Activated CD8-positive, alpha-beta memory T cell treated with anti-CD3 and anti-CD28 coated beads for 36 hours (primary cell): ENCODE measurements at regions not wholly inside any gene's neighbourhood (a gene's known extent, or its start where the extent isn't known, plus 50 kb on each side); places are given as distances from the start of the nearest gene placed in this dataset.

Source experiments
- CTCF ChIA-PET: fragments of 350-600 bp; sonication (Branson Sonifier 250); formaldehyde crosslinking; loops from one replicate; lab custom pipeline; 2021; ENCODE audit warnings: antibody characterized with exemption; lab: Charles Lee
- POLR2A ChIA-PET: fragments of 350-600 bp; sonication (Branson Sonifier 250); formaldehyde crosslinking; loops from one replicate; lab custom pipeline; 2021; ENCODE audit warnings: antibody characterized with exemption; lab: Charles Lee

- POLR2A ChIA-PET, result no interaction called here
- CTCF ChIA-PET, result no interaction called here
These were observed 116.9 kb upstream of the HDAC4 start for GRCh38 chr2:239517686-239518085.

GRCh38 chr2:239516954-239517305 is 116.1 kb upstream of the HDAC4 start:
- POLR2A ChIA-PET, result no interaction called here

DNA sequence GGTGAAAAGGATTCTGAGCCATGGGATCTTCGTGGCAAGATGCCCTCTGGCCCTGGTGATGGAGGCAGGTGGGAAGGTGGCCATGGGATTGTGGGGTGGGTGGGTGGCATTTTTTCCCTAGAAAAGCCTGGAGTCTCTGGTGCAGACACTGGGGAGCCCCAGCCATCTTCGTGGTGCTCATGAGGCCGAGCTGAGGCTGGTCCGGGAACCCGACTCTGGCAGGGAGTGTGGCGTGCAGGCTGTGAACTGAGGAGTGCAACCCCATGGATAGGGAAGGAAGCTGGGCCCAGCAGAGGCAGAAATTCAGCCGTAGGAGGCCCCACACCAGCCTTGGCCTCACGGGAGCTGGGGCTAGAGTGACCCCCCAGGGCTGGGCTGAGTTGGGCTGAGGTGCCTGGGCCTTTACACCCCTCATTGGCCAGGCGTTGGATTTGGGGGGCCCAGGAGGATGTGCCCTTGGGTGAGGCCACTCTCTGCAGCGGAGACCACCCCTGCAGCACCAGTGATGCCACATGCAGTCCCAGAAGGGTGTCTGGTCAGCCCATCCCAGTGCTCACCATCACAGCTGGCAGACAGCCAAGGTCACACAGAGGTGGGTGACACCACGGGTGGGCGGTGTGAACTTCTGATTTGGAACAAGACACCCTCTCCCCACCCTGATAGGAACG is 115.6 kb upstream of the HDAC4 start:
- POLR2A ChIA-PET, result no interaction called here
- CTCF ChIA-PET, result no interaction called here

More at GRCh38 chr2:239516954-239517305, 116.1 kb upstream of the HDAC4 start:
- CTCF ChIA-PET, result no interaction called here

DNA sequence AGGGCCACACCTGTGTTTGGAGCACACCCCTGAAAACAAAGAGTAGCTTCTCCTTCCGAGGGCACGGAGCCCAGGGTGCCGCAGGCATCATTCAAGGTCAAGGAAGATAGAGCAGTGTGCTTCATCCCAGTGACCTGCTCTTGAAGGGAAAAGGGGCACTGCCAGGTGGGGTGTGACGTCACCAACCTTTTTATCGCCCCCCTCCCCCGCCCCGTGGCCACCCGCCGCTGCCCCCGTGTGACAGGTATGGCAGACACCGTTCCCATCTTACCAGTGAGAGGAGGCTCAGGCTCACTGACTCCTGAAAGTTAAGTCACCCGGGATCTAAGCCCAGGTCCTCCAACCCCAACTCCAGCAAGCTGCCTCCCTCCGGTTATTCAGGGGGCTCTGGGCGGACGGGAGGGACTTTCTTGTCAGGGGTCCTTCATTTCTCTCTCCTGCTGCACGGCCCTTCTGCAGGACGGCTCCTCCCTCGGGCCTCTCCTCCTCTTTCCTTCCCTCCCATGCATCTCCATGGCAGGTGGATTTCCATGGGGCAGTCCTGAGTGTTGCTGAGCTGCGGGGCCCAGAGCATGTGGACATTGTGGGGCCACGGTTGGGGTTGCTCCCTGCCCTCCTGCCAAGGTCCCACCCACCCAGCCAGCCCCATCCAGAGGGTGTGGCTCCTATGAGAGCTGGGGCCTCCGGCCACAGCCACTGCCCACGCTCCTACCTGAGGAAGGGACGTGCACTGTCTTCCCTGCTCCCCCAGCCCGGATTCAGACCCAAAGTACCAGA is 114.1 kb upstream of the HDAC4 start:
- ChIA-PET POLR2A (no interaction called here), CTCF (no interaction called here)

- ChIA-PET POLR2A (no interaction called here), CTCF (no interaction called here)
These were observed 111.2 kb upstream of the HDAC4 start for GRCh38 chr2:239512054-239512453.

DNA sequence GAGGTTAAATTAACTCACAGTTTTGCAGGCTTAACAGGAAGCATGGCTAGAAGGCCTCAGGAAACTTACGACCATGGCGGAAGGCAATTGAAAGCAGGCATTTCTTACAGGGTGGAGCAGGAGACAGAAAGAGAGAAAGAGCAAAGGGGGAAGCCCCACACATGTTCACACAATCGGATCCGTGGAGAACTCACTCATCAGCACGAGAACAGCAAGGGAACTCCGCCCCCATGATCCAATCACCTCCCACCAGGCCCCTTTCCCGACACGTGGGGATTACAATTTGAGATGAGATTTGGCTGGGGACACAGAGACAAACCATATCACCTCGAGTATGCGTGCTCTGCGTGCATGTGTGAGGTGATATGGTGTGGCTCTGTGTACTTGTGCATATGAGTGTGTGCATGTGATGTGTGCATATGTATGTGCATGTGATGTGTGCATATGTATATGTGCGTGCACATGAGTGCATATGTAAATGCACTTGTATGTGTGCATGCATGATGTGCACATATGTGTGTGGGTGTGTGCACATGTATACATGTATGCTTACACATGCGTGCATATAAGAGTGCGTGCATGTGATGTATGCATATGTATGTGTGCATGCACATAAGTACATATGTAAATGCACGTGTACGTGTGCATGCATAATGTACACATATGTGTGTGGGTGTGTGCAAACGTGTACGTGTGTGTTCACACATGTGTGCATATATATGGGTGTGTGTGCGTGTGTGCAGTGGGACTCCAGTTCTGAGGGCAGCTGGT is 108.7 kb upstream of the HDAC4 start:
- ChIA-PET POLR2A (no interaction called here), CTCF (no interaction called here)

DNA sequence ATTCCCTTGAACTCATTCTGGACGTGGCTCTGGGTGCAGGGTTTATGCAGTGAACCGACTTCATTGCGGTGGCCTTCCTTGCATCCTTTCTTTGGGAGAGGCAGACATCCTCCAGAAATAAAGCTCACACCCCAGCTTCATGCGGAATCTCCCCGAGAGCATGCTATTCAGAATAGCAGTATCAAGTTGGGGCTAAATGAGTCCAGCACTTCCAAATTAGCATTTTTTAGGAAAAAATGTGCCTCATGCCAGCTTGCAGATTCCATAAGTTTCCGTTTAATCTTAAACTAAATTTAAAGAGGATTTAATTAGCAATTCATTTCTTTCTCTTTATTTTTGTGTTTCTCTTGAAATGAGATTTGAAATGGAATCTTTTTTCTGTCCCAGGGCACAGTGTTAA is 107.4 kb upstream of the HDAC4 start:
- CTCF ChIA-PET, result no interaction called here
- POLR2A ChIA-PET, result no interaction called here

GRCh38 chr2:239507576-239508258 is 106.9 kb upstream of the HDAC4 start:
- POLR2A ChIA-PET, result no interaction called here
- CTCF ChIA-PET, result no interaction called here

DNA sequence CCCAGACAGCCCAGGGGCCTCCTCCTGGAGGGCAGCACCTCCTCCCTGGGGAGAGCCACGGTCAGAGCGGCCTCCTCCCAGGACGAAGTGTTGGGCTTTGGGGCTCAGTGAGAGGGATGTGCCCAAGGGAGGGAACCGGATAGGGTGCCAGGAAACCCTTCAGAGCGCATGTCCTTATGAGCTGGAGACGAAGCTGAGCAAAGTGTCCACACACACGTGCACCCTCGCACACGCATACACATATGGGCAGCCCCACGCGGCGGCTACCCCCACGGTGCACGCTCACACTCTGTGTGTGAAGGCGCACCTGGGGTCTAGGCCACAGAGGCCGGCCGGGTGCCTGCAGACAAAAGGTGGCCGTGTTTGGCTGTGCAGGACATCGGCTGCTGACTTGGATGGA is 106.1 kb upstream of the HDAC4 start:
- CTCF ChIA-PET, result no interaction called here
- POLR2A ChIA-PET, result no interaction called here

DNA sequence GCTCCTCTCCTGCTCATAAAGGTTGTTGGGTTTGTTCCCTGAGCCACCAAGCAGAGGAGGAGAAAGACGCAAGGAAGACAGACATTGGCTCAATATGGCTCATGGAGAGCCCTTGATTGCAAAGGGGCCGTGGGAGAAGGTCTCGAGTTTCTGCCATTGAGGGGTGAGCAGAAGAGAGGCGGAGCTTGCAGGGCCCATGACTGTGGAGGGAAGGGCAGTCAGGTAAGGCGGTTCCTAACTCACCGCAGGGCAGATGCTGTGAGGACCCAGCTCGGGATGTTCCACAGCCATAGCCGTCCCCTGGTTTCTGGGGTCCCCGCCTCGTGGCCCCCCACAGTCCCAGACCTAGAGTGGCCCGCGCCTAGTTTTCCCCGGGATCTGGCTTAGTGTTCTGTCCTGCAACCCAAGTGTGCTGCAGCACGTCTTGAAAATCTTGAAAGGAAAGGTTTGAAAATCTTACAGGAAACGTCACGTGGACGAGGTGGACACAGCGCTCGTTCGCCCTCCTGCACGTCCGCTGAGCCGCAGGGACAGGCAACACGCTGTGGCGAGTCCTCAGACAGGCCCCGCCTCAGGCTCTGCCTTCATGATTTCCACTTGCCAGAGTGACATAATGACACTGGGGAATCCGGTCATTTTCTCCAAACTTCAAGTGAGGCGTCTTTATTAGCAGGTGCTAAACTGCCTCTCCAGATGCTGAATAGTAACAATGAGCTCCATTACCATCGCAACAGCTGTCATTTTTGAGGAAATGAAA is 105.5 kb upstream of the HDAC4 start:
- CTCF ChIA-PET, result no interaction called here
- POLR2A ChIA-PET, result no interaction called here

DNA sequence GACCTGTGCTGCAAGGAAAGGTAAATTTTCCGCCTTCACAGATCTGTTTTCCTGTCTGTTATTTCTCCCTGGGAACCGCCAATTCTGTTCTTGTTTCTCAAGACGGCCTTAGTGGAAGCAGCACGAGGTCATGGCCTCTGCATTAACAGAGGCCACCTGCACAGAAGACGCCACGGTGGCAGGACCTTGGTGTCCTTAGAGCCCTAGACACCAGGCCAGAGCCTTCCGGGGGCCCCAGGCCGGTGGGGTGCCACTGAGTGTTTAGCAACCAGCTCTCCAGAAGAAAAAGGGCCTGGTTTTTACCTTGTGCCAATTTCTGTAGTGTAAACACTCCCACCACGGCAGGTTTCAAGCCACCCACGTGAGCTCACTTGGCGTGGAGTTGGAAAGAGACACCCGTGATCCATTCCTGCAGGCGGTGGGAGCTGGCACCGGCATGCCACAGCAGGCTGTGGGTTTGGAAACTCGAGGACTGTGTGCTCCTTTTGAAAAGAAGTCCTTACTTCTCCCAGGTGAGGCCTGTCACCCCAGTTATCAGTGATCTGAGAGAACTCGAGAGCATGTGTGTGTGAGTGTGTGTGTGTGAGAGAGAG is 103.9 kb upstream of the HDAC4 start:
- ChIA-PET CTCF (no interaction called here), POLR2A (no interaction called here)

GRCh38 chr2:239502430-239503186 is 101.8 kb upstream of the HDAC4 start:
- CTCF ChIA-PET, result interaction anchor here (0.6 kb wide), 1 partner anchor 9 kb away, joined by 4 read pairs; no protein-coding TSS in a partner anchor
- POLR2A ChIA-PET, result no interaction called here

- CTCF ChIA-PET, result no interaction called here
- POLR2A ChIA-PET, result no interaction called here
These were observed 100.0 kb upstream of the HDAC4 start for GRCh38 chr2:239500574-239501550.

DNA sequence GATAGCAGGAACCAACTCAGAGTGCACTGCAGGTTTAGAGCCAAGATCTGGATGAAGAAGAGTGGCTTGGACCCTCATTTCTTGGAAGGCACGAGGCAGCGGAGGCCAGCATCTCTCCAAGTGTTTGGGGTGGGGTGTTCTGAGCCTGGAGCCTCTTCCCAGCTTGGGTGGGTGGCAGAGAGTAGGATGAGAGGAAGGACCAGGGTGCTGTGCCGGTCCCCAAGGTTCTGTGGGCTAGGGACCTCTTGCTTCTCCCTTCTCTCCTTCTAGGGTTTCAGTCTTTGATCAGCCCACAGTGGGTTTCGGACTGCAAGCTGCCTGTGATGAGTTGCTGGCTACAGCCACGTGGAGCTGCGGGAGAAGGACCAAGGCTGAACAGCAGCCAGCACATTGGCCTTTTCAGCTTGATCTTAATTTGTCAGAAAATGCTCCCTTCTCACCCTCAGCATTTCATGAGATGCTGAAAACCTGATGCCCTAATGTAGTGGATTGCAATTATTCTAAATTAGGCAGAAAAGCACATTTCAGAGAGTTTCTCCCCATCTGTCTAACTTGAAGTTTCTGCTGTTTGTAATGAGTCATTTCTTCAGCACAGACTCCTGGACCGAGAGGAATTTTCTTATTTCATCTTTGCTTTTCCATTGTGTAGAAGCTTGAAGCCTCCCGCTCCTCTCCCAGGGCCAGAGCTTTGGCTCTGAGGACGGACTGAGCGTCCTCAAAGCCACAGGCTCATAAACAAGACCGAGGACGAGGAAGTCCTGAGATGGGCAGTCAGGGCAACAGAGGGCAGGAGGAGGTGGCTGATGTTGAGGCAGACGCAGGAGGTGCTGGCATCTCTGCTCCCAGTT is 99.1 kb upstream of the HDAC4 start:
- ChIA-PET CTCF (no interaction called here), POLR2A (no interaction called here)

- CTCF ChIA-PET, result no interaction called here
- POLR2A ChIA-PET, result no interaction called here
These were observed 98.3 kb upstream of the HDAC4 start for GRCh38 chr2:239498981-239499634.

DNA sequence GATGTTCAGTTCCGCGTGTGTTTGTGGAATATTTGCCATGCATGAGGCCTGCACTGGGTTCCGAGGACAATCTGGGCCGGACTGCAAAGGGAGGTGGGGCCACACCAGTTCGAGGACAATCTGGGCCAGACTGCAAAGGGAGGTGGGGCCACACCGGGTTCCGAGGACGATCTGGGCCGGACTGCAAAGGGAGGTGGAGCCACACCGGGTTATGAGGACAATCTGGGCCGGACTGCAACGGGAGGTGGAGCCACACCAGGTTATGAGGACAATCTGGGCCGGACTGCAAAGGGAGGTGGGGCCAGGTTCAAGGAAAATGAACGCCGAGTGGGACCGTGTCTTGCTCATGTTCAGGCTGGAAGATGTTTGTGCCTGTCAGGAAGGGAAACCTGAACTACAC is 97.8 kb upstream of the HDAC4 start:
- ChIA-PET CTCF (no interaction called here), POLR2A (no interaction called here)
